ENCODE measurements at regions not wholly inside any gene's neighbourhood (a gene's known extent, or its start where the extent isn't known, plus 50 kb on each side); places are given as distances from the start of the nearest gene placed in this dataset.

- TF ChIP-seq REST (IDR thresholded peaks at IDR 0.05) (no peak), CHD4 (IDR thresholded peaks at IDR 0.05; ENCODE audit: borderline replicate concordance) (no peak), NR3C1 (IDR thresholded peaks at IDR 0.05) (no peak), POLR2AphosphoS2 (conservative IDR thresholded peaks at IDR 0.05; ENCODE audit: low read length) (no peak), HOXB13 (CRISPR knock-in tag; IDR thresholded peaks at IDR 0.05; ENCODE audit: low read depth) (no peak), POLR2A (IDR thresholded peaks at IDR 0.05; ENCODE audit: low read length) (no peak)
These were observed 96.4 kb upstream of the STARD13 start (continued) for GRCh38 chr13:33381906-33382305.

- 59% methylated on average over 12 of the region's 12 CpGs for WGBS (ENCODE audit: missing lambda C conversion rate)
- H3K9me3 ChIP-seq, result no peaks in the 10 kb centered on the region
- no peak for DNase-seq (ENCODE audit: low read depth in 1 of 2, low spot score in 1 of 2)
- POLR2A ChIA-PET, result interaction anchor here (0.6 kb wide), 1 partner anchor 798 kb away, joined by 3 read pairs; the partner anchor contains the start of gene PDS5B
- CTCF ChIA-PET, result interaction anchor here (0.7 kb wide), 2 partner anchors 11 to 93 kb away, joined by 3 read pairs; no protein-coding TSS in a partner anchor
- no peak overlapping the region for H3K4me3 ChIP-seq
- H3K27ac ChIP-seq, result no peak overlapping the region
- H3K4me1 ChIP-seq, result no peaks in the 10 kb centered on the region
- no peak overlapping the region for H3K4me2 ChIP-seq
- ATAC-seq, result no peak
- FAIRE-seq, result no peak
- TF ChIP-seq HDAC2 (IDR thresholded peaks at IDR 0.05), result no peak
- no peak for TF ChIP-seq GATA3 (IDR thresholded peaks at IDR 0.05; ENCODE audit: borderline replicate concordance)
These were observed 98.4 kb upstream of the STARD13 start for GRCh38 chr13:33383724-33384577.

GRCh38 chr13:33388286-33388998 lies 102.9 kb upstream of the STARD13 start:
- ChIA-PET POLR2A (no interaction called here), CTCF (no interaction called here)
- no peak overlapping the region for H3K4me2 ChIP-seq
- H3K27ac ChIP-seq, result no peak overlapping the region
- no peak for FAIRE-seq
- ATAC-seq, result peak; percentile 64 to 84; a peak in 4 of 6 replicates
- H3K9me3 ChIP-seq, result no peaks in the 10 kb centered on the region
- WGBS (ENCODE audit: missing lambda C conversion rate), result 52% methylated on average over 8 of the region's 8 CpGs
- DNase-seq (ENCODE audit: low read depth in 1 of 2, low spot score in 1 of 2), result peak in 1 of 2 experiments; percentile 14
- no peak for TF ChIP-seq FOSL2 (IDR thresholded peaks at IDR 0.05)
- TF ChIP-seq FOSL2 (CRISPR knock-in tag; IDR thresholded peaks at IDR 0.05), result no peak
- TF ChIP-seq JUNB (IDR thresholded peaks at IDR 0.05), result no peak
- TF ChIP-seq PBX3 (IDR thresholded peaks at IDR 0.05), result no peak
- TF ChIP-seq KDM5A (IDR thresholded peaks at IDR 0.05), result no peak
- TF ChIP-seq ZSCAN20 (CRISPR knock-in tag; IDR thresholded peaks at IDR 0.05), result no peak
- no peak for TF ChIP-seq EHF (CRISPR knock-in tag; IDR thresholded peaks at IDR 0.05)
- TF ChIP-seq POLR2AphosphoS2 (conservative IDR thresholded peaks at IDR 0.05; ENCODE audit: low read length), result no peak
- no peak for TF ChIP-seq REST (IDR thresholded peaks at IDR 0.05)
- TF ChIP-seq MAFK (IDR thresholded peaks at IDR 0.05; ENCODE audit: partially characterized antibody), result no peak
- no peak for TF ChIP-seq BHLHE40 (IDR thresholded peaks at IDR 0.05; ENCODE audit: low read depth, low read length)
- no peak for TF ChIP-seq HOXB5 (CRISPR knock-in tag; IDR thresholded peaks at IDR 0.05)
- no peak for TF ChIP-seq HMGXB4 (CRISPR knock-in tag; IDR thresholded peaks at IDR 0.05; ENCODE audit: borderline replicate concordance)
- TF ChIP-seq HEYL (CRISPR knock-in tag; IDR thresholded peaks at IDR 0.05), result no peak
- no peak for TF ChIP-seq E2F6 (IDR thresholded peaks at IDR 0.05; ENCODE audit: borderline replicate concordance, low read depth)
- no peak for TF ChIP-seq SMC3 (IDR thresholded peaks at IDR 0.05)
- no peak overlapping the region for H3K4me3 ChIP-seq
- no peaks in the 10 kb centered on the region for H3K4me1 ChIP-seq
